Sigmoid colon (tissue), 4 donors: ENCODE measurements at regions not wholly inside any gene's neighbourhood (a gene's known extent, or its start where the extent isn't known, plus 50 kb on each side); places are given as distances from the start of the nearest gene placed in this dataset.

Experiments
- POLR2AphosphoS5 ChIP-seq, 4 donors: sonication (generic); formaldehyde crosslinking; IDR thresholded peaks; one replicate each; pipeline ENCODE4 v1.6.1; 2017; ENCODE audit warnings: antibody characterized with exemption in 4 of 4
- TF ChIP-seq, protein P1 (sequence below), 4 experiments: fragments of 450-650 bp in 3 of 4; fragments of 200-600 bp in 1 of 4; IDR thresholded peaks; one replicate each; pipeline ENCODE4 v1.5.1; 2016 to 2019; ENCODE audit warnings: antibody characterized with exemption in 4 of 4, mild to moderate bottlenecking in 3 of 4, moderate library complexity in 2 of 4

DNA sequence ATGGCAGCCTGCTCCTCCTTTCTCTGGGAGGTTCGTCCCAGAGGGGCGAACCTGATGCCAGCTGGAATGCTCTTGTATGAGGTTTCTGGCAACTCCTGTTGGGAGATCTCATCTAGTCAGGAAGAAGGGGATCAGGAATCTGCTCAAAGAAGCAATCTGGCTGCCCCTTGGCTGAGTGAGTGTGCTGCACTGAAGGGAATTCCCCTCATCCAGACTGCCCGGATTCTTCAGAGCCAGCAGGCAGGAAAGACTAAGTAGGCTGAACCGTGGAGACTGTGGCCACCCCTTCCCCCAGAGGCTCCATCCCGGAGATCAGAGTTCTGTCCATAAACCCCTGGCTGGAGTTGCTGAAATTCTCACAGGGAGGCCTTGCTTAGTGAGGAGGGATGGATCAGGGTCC lies 476.0 kb downstream of the CSNK1G3 start:
- TF ChIP-seq, protein P1, sequence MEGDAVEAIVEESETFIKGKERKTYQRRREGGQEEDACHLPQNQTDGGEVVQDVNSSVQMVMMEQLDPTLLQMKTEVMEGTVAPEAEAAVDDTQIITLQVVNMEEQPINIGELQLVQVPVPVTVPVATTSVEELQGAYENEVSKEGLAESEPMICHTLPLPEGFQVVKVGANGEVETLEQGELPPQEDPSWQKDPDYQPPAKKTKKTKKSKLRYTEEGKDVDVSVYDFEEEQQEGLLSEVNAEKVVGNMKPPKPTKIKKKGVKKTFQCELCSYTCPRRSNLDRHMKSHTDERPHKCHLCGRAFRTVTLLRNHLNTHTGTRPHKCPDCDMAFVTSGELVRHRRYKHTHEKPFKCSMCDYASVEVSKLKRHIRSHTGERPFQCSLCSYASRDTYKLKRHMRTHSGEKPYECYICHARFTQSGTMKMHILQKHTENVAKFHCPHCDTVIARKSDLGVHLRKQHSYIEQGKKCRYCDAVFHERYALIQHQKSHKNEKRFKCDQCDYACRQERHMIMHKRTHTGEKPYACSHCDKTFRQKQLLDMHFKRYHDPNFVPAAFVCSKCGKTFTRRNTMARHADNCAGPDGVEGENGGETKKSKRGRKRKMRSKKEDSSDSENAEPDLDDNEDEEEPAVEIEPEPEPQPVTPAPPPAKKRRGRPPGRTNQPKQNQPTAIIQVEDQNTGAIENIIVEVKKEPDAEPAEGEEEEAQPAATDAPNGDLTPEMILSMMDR (IDR thresholded peaks at IDR 0.05) = no peak
- no peak for TF ChIP-seq POLR2AphosphoS5 (IDR thresholded peaks at IDR 0.05)
